GM18873 (cell line): ENCODE measurements at regions not wholly inside any gene's neighbourhood (a gene's known extent, or its start where the extent isn't known, plus 50 kb on each side); places are given as distances from the start of the nearest gene placed in this dataset.

Source experiments
- ATAC-seq: cut with Tn5 transposase; IDR thresholded peaks from one replicate; pipeline ENCODE4 v1.9.1; 2021; ENCODE audit warnings: mild to moderate bottlenecking, moderate library complexity, moderate number of reproducible peaks; ENCODE audit not compliant: unreplicated experiment, low FRiP score

DNA sequence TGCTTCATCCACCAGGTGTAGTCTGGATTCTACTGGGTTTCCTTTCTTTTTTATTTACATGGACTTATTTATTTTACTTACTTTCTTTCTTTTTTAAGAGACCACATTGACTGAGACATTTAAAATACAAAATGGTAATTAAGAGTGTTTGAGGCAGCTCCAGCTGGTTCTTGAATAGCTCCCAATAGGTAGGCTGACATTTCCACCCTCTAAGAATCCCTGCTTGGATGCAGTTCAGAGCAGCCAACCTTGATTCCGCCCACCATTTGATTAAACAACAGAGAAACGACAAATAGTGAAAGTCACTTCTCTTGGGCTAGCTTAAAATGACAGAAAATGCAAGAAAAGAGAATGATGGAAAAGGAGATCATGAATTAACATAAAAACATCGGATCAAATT lies 270.5 kb downstream of the TUSC7 start:
- ATAC-seq, result no peak

DNA sequence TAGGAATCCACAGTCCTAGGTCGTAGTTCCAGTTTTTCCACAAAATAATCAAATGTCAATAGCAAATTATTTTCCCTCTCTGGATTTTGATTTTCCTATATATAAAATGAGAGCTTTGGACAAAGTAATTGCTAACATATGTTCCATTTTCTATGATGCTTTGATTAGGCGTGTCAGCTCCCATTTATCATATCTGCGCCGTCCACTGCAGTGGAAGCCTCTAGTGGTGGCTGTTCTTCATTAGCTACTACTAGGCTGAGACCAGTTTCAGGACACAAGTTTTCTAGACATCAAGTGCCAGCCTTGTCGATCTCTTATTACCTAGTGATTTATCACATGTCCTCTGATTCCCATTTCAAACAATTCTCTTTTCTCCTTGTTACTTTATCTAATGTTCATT lies 271.5 kb downstream of the TUSC7 start:
- no peak for ATAC-seq

DNA sequence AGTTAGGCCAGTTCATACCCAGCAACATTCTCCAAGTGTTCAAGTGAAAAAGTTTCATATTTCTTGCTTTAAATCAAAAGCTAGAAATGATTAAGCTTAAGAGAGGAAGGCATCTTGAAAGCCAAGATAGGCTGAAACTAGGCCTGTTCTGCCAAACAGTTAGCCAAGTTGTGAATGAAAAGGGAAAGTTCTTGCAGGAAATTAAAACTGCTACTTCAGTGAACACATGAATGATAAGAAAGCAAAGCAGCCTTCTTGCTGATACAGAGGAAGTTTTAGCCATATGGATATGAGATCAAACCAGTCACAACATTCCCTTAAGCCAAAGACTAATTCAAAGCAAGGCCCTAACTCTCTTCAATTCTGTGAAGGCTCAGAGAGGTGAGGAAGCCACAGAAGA lies 274.7 kb downstream of the TUSC7 start:
- ATAC-seq, result no peak

DNA sequence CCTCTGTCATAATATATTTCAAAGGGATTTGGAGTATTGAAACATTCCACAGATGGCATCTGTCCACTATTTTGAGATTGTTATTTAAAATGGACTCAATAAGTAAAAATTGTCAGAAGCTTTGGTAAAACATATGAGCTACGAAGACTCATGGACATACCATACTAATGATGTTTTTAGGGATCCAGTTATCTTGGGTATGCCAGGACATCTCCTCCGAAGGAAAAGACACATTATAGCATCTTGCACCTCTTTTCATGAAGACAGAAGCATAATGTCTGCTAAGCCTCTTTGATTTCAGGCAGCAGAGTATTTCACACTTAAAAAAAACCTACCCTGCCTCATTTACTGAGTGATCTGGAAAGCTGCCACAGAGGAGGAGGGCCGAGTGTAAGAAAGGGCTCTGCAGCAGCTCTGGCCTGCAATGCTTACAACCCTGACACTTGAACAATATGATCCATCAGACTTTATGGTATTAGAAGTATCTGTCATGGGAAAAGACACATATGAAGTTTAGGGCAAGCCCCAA lies 284.8 kb downstream of the TUSC7 start:
- ATAC-seq, result no peak

DNA sequence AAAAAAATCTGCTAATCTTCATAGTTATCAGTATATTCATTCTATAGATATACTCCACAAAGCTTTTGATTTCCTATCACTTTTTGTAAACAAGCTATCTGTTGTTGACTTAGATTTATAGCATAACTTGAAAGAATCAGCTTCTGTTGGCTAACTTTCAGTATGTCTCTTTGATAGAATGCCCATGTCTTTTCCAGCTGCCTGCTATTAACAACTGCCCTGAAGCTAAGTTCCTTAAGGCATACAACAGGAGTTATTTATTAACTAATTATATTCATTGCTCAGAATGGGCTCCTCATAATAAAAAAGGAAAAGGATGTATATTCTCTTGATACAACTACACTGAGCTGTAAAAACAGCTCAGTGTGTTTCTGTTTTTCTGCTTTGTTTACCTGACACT lies 293.9 kb downstream of the TUSC7 start:
- no peak for ATAC-seq

DNA sequence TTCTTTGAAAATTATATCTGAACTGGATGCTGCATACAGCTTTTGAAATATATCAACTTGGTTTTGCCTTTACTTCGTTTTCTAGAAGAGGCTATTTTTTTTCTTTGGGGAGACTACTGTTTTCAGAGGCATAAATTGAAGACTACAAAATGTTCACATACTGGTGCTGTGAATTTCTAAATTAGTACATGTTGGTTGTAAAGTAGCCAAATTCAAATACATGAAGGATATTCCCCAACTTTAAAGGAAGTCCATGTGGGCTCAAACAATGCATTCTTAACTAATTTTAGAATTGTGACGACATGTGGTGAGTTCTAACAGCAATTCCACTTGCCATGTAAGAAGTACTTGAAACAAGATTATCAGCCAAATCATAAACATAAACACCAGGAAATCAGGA lies 295.7 kb downstream of the TUSC7 start:
- ATAC-seq, result no peak

DNA sequence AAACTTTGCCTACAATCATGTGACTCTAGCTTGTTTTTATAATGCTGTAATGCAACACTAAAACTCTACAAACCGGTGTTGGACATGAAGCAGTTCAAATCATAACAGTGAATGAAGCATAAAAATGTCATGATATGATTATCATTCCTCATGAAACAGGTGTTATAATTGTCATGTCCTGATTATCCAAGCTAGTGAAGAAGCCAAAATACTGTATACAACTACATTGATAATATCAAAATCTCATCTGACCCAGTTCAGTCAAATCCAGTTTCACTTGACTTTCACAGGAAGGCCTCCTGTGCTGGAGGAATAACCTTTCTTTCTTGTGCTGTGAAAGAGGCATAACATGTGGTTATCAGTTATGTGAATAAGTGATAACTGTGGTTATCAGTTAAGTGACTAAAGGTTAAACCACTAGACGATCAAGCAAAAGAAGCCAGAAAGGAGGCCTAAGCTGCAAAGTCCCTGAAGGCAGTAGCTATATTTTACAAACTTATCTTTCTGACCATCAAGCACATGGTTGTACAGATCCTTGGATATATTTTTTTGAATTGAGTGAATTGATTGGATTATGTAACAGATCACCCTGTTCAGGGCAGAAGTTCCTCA lies 296.4 kb downstream of the TUSC7 start:
- ATAC-seq, result no peak

DNA sequence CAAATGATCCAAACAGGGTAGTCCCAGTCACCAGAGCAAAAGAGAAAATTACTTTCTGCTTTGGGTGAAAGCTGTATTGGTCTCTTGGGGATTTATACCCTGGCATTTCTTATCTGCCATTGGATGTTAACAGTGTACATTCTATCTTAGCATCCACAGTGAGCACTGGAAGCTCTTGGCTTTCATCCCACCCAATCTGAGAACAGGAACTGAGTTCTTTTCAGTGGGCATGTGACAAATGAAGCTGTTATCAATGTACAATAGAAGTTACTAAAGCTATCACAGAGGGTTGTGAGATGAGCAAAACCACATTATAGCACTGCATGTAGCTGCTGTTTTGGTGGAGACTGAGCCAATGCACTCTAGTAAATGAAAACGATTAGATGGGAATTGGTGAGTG lies 300.7 kb downstream of the TUSC7 start:
- ATAC-seq, result no peak

DNA sequence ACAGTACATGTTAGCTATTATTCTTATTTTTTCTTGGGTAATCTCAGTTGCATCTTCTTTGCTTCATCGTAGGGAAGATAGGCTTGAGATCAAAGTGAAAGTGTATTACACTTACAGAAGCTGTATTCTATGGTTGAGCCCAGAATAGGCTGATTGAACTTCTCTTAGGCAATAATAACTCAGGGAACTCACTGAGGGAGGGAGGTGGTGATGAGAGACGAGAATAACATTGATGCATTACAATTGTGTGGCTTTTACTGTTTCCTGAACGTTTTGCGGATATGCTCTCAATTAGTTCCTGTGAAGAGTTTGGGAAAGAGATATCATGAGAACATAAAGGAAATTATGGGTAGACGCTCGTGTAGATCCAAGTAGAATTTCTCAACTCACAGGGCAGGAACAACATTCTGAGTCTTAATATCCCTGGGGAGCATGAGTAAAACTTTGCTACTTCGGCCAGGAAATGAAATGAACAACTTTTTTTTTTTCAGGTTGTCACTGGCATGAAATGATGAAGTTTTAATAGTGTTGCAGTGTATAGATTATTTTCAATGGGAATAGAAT lies 302.2 kb downstream of the TUSC7 start:
- ATAC-seq, result no peak

DNA sequence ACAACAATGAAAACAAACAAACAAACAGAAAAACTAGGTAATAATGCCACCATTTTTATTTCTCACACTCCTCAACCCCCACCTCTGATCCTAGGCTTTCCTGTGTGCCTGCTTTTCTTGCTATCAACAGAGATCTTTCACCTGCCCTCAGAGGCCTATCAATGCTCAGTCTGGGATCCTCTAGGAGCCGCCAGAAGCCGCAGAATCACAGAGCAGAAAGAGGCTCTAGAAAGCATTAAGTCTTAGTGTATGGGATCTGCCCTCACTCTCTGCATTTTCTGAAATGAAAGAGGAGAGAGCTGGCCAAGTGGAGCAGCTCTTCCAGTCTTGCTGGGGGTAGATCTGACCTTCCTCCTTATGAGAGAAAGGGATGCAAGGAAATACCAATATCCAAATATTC lies 306.8 kb downstream of the TUSC7 start:
- ATAC-seq, result no peak

DNA sequence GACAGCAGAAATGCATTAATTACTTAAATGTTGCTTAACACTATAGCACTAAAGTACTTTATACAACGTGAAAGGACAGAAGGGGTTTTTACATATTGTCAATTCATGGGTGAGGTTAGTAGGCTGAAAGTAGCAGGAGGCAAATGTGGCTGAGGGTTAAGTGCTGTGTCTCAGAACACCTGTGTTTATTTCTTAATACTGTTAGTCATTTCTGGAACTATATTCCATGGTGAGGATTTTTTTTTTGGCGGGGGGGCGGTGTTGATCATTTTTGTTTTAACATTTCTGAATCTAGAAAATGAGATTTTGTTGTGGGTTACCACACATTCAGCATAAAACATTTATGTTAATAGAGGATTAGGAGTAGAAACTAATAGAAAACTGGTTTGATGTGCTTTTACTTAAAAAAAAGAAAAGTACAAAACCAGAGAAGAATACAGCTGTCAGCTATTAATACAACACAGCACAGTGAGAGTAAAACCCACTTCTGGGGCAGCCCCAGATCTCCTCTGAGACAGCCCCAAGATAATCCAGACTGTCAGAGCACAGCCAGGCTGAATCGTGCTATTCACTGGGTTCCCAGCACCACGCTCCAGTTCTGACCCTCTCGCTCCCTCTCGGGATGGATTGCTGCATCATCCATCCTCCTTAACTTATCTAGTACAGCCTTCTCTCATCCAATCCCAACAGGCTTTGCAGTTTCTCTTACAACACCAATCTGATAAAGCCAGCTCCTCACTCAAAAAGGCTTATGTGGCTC lies 307.7 kb downstream of the TUSC7 start:
- peak; percentile 48 for ATAC-seq

DNA sequence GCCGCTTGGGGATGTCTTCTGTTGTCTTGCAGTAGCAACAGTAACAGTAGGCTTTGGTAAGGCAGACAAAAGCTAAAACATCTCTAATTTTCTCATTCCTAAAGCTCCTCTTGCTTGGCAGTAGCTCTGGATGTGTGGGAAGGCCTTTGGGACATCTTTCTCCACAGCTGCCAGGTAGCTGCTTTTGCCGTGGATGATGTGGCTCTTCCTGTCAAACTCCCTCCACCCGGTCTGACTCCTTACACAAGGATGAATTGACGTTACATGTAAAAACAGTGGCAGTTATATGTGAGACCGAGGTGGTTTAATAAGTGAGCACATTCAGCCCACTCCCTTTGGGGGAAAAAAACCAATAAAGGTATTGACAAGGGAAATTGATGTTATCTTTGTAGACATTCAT lies 309.1 kb downstream of the TUSC7 start:
- no peak for ATAC-seq

DNA sequence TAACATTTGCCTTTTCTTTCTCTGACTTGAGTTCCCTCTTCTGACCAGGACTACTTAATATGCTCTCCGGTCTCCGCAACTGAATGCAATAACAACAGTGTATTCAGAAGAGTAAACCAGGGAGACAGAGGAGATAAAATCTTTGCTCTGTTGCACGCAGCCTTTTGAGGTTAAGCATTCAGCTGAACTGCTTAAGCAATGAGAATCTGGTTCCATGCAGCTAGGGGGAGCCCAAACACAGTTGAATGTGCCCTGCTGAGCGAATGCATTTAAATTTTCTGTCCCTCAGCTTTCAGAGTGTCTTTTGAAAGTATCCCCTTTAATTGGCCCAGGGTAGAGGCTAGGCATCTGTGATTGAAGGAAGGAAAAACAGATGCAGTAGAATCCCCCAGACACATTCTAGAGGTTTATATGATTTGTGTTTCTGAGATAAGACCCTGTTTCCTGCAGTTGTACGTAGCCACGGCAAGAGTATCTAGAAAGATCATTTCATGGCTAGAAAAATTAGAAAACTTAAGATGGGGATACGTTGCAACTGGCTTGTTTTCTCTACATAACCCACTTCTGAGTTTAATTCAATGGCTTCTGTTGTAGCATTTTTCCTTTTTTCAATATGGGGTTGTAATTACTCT lies 309.6 kb downstream of the TUSC7 start:
- ATAC-seq, result no peak

DNA sequence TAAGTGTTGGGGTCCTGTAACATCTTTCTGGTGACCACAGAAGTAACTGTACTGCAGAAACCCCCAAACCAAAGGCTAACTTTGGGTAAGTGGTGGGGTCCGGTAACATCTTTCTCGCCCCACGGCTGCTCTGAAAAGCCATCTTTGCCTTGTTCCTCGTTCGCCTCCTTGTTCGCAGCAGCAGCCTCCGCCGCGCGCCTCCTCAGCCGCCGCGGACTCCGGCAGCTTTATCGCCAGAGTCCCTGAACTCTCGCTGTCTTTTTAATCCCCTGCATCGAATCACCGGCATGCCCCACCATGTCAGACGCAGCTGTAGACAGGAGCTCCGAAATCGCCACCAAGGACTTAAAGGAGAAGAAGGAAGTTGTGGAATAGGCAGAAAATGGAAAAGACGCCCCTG lies 316.8 kb downstream of the TUSC7 start:
- no peak for ATAC-seq

DNA sequence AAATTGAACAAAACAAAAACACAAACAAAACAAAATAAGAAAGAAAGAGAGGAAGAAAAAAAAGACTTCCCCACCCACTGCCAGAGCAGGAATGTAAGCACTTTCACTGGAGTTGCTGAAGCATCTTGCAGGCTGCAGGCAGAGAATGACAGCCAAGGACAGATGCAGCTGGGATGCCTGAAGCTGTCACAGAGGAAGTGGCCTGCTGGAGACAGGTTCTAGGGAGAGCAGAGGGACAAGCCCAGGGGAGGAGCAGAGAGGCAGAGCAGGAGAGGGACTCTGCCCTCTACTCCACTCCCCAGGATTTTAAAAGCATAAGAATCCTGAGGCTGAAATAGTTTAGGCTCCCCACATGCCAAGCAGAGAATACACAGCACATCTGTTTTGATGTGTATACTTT lies 326.2 kb downstream of the TUSC7 start:
- no peak for ATAC-seq

DNA sequence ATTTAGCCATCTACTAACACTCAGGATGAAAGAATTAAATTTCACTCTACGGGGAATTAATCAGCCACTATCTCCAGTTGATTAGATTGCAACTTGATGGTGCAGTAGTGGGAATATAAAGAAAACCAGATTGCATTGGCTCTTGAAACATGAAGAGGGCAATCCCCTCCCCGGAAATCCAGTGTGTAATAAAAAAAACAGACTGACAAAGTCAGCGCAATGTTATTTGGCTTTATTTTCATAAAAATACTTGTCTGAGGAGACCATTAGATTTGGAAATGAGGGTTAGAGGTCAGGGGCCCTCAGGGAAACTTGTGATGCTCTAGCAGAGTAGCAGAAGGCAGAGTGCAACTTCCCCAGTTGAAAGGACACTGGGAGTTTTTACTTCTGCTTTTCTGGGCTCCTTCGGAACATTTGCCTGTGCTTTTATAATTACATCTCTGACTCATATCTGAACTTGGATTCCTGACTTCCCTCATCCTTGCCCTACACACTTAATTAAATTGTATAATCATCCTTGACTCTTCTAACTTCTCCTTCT lies 326.8 kb downstream of the TUSC7 start:
- ATAC-seq, result no peak

DNA sequence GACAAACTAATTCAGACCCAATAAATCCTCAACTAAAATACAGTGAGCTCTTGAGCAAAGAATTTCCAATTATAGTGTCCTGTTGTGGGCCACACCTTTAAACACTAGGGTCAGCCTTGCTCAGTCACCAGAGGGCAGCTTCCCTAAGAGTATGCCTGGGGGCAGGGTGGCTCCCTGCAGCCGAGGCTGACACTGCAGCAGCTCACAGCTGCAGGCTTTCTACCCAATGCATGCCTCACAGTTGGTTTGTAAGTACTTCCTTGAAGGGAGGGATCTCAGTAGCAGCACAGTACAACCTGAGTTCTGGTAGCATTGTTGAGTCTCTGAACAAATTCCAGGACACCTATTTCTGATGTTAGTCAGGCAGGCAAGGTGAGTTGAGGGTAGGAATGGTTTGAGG lies 335.6 kb downstream of the TUSC7 start:
- no peak for ATAC-seq

DNA sequence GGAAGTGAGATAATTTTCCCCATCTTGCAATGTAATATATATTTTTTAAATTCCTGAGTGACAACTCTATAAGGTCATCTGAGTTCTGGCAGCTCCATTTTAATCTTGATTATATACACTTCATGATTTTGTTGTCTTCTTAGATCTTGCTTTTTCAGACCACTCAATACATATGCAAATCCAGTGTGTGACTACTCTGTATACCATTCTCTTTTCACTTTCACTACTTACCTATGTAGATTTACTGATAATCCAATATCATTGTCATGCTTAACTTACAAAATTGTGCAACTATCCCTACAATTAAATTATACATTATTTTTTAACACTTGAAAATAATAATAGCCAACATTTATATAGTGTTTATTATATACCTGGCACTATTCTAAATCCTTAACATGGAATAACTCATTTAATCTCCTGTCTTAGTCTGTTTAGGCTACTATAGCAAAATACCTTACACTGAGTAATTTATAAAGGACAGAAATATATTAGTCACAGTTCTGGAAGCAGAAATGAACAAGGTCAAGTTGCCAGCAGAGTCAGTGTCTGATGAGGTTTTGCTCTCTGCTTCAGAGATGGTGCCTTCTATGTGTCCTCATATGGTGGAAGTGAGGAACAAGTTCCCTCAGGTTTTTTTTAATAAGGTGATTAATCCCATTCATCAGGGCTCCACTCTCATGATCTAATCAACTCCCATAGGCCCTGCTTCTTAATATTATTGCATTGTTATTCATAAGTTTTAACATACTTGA lies 338.5 kb downstream of the TUSC7 start:
- ATAC-seq, result no peak

DNA sequence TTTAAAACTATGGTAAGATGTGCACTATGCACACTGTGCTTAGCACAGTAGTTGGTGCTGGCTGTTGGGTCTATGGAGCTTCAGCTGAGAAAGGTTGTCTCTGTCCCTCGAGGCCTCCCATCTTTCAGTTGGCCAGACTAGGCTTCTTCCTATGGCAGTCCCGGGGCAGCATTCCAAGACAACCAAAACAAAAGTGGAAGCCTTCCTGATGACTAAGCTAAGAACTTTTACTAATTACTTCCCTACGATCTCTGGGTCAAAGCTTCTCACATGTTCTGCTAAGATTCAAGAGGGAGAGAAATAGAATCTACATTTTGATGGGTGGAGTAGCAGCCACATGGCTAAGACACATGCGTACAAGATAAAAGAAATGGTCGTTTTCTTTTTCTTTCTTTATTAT lies 342.8 kb downstream of the TUSC7 start:
- no peak for ATAC-seq

DNA sequence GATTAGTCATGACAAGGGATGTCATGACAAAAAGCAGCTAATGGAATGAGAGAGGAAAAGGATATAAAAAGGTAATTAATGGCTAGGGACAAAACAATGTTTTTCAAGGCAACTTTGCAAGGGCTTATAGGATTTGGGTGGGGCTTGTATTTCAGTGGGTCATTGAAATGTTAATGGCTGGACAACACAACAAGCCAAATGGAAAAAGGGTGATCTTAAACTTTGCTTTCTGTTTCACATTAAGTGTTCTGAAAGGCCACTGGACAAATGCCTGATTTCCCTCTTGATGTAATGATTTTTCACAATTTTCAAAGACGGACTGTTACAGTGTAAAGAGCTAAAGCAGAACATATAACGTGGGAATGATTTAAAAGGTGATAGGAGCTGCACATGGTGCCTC lies 345.0 kb downstream of the TUSC7 start:
- no peak for ATAC-seq
